CD4-positive, alpha-beta memory T cell (primary cell): ENCODE measurements at regions not wholly inside any gene's neighbourhood (a gene's known extent, or its start where the extent isn't known, plus 50 kb on each side); places are given as distances from the start of the nearest gene placed in this dataset.

Experiments used
- CTCF ChIA-PET: fragments of 350-600 bp; sonication (Branson Sonifier 250); formaldehyde crosslinking; loops from one replicate; lab custom pipeline; 2021; ENCODE audit warnings: inconsistent platforms; ENCODE audit not compliant: partially characterized antibody; lab: Charles Lee
- POLR2A ChIA-PET: fragments of 350-600 bp; sonication (Branson Sonifier 250); formaldehyde crosslinking; loops from one replicate; lab custom pipeline; 2021; ENCODE audit not compliant: partially characterized antibody; lab: Charles Lee
- DNase-seq, 5 donors: peaks; one replicate each; pipeline versions ENCODE4 v3.0.0 to v3.0.0-alpha.2; 2020 to 2022; ENCODE audit warnings: mixed read lengths in 1 of 5
- H3K27ac ChIP-seq: one replicate; pipeline ENCODE4 v1.7.0; 2013; ENCODE audit warnings: low read depth, low read length
- H3K27me3 ChIP-seq: 2 replicates; pipeline ENCODE4 v1.7.0; 2013; ENCODE audit warnings: mild to moderate bottlenecking, low read length, moderate library complexity; ENCODE audit not compliant: insufficient read depth
- H3K36me3 ChIP-seq: 2 replicates; pipeline ENCODE4 v1.7.0; 2013; ENCODE audit warnings: mild to moderate bottlenecking, low read length, moderate library complexity; ENCODE audit not compliant: insufficient read depth
- H3K4me1 ChIP-seq: 2 replicates; pipeline ENCODE4 v1.7.0; 2013; ENCODE audit warnings: mild to moderate bottlenecking, low read length, moderate library complexity; ENCODE audit not compliant: insufficient read depth
- H3K4me3 ChIP-seq, 2 donors: one replicate each; pipeline ENCODE4 v1.7.0; 2013; ENCODE audit warnings: low read length in 2 of 2, mild to moderate bottlenecking in 1 of 2
- H3K9me3 ChIP-seq, 2 donors: one replicate each; pipeline ENCODE4 v1.7.0; 2013; ENCODE audit warnings: low read length in 2 of 2, control low read depth in 1 of 2; ENCODE audit not compliant: control insufficient read depth in 1 of 2
- H3K27ac Mint-ChIP-seq, 7 donors: one replicate each; pipeline ENCODE4 v1.8.0; 2020 to 2021; ENCODE audit warnings: mixed read lengths in 7 of 7, mild to moderate bottlenecking in 6 of 7, inconsistent platforms in 3 of 7, moderate library complexity in 3 of 7
- H3K27me3 Mint-ChIP-seq, 2 donors: one replicate each; pipeline ENCODE4 v1.8.0; 2020 to 2021; ENCODE audit warnings: mixed read lengths in 2 of 2
- H3K36me3 Mint-ChIP-seq, 2 donors: one replicate each; pipeline ENCODE4 v1.8.0; 2020 to 2021; ENCODE audit warnings: mixed read lengths in 2 of 2, inconsistent platforms in 1 of 2, mild to moderate bottlenecking in 1 of 2
- H3K4me1 Mint-ChIP-seq, 4 donors: one replicate each; pipeline ENCODE4 v1.8.0; 2020 to 2021; ENCODE audit warnings: mixed read lengths in 4 of 4, mild to moderate bottlenecking in 1 of 4
- H3K4me3 Mint-ChIP-seq, 8 donors: one replicate each; pipeline ENCODE4 v1.8.0; 2020 to 2021; ENCODE audit warnings: mixed read lengths in 8 of 8, mild to moderate bottlenecking in 7 of 8, moderate library complexity in 6 of 8, inconsistent platforms in 3 of 8
- H3K9me3 Mint-ChIP-seq, 8 donors: one replicate each; pipeline ENCODE4 v1.8.0; 2020 to 2021; ENCODE audit warnings: mixed read lengths in 8 of 8, mild to moderate bottlenecking in 5 of 8, inconsistent platforms in 3 of 8, moderate library complexity in 1 of 8
- intact Hi-C: fragments of 100-400 bp; cut with micrococcal nuclease; formaldehyde crosslinking; loops from one replicate; pipeline ENCODE4 v1.15.1; 2023

DNA sequence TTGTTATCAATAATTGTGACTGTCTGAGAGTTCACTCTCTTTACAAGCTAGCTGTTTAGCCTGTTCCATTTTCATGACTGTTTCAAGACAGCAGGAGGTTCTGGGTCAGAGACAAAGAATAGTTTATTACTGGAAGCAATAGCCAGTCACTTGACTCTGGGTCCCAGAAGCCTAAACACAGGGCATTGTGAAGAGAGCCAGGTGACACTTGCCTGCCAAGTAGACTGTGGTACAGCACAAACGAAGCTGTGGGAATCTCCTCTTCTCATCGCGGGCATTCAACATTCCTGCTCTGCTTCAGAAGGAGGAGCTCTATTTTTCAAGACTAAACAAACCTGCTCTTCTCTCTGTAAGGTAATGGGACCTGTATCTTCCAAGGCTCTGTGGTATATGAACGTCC is 485.1 kb downstream of the TRIML1 start:
- Histone ChIP-seq H3K27ac (no peak overlapping the region), H3K9me3 (no peaks in the 10 kb centered on the region), H3K4me3 (no peak overlapping the region), H3K36me3 (no peaks in the 10 kb centered on the region), H3K27me3 (no peaks in the 10 kb centered on the region), H3K4me1 (no peaks in the 10 kb centered on the region)
- Mint-ChIP-seq H3K27me3 (no peaks in the 10 kb centered on the region), H3K4me1 (no peaks in the 10 kb centered on the region), H3K36me3 (no peaks in the 10 kb centered on the region), H3K27ac (no peak overlapping the region), H3K4me3 (no peak overlapping the region), H3K9me3 (peaks cover 0 to 20% (median 7%) of the 10 kb centered on the region in 8 donors)
- DNase-seq = no peak
- intact Hi-C loops = no loop called here
- ChIA-PET CTCF (no interaction called here), POLR2A (no interaction called here)

GRCh38 chr4:188627892-188628291 is 488.7 kb downstream of the TRIML1 start:
- ChIA-PET POLR2A (no interaction called here), CTCF (no interaction called here)
- H3K27ac ChIP-seq = no peak overlapping the region
- no peaks in the 10 kb centered on the region for H3K27me3 ChIP-seq
- H3K36me3 ChIP-seq = no peaks in the 10 kb centered on the region
- Mint-ChIP-seq H3K4me3 (no peak overlapping the region), H3K36me3 (no peaks in the 10 kb centered on the region), H3K27me3 (no peaks in the 10 kb centered on the region), H3K4me1 (no peaks in the 10 kb centered on the region), H3K27ac (no peak overlapping the region), H3K9me3 (peaks cover 0 to 29% (median 11%) of the 10 kb centered on the region in 8 donors)
- H3K4me3 ChIP-seq = no peak overlapping the region
- no peaks in the 10 kb centered on the region for H3K4me1 ChIP-seq
- no peaks in the 10 kb centered on the region for H3K9me3 ChIP-seq
- no peak for DNase-seq
- intact Hi-C loops = no loop called here

GRCh38 chr4:188639479-188640100 is 500.3 kb downstream of the TRIML1 start:
- CTCF ChIA-PET = no interaction called here
- DNase-seq = no peak
- Mint-ChIP-seq H3K4me3 (no peak overlapping the region), H3K27me3 (no peaks in the 10 kb centered on the region), H3K36me3 (no peaks in the 10 kb centered on the region), H3K27ac (no peak overlapping the region), H3K4me1 (no peaks in the 10 kb centered on the region), H3K9me3 (peaks cover 0 to 10% (median 3%) of the 10 kb centered on the region in 8 donors)
- Histone ChIP-seq H3K4me3 (no peak overlapping the region), H3K36me3 (no peaks in the 10 kb centered on the region), H3K27ac (no peak overlapping the region), H3K27me3 (no peaks in the 10 kb centered on the region), H3K4me1 (no peaks in the 10 kb centered on the region), H3K9me3 (no peaks in the 10 kb centered on the region)
- POLR2A ChIA-PET = no interaction called here
- intact Hi-C loops = no loop called here

DNA sequence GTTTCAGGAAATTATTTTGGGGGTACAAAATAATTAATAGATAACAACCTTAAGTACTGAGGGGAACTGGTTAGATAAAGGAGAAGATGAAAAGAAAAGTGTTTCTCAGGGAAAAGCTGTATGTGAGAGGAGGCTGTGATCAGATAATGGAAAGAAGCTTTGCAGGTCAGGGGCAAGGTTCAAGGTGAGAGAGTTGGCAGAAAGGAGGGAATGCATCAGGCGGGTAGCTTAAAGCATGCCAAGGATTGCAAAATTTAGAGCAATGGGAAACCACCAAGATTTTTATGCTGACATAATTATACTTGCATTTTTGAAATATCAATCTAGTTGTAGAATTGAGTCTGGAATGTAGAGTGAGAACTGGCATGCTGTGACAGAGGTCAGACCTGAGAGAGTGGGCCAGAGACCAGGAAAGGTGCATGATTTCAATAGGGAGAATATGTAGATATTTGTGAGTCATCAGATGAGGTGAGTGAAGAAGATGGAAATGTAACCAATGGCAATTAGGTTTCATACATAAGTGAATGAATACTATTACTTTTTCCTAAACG is 508.7 kb downstream of the TRIML1 start:
- no peaks in the 10 kb centered on the region for H3K27me3 ChIP-seq
- DNase-seq = no peak
- CTCF ChIA-PET = no interaction called here
- Mint-ChIP-seq H3K36me3 (no peaks in the 10 kb centered on the region), H3K4me1 (no peaks in the 10 kb centered on the region), H3K27me3 (no peaks in the 10 kb centered on the region), H3K4me3 (no peak overlapping the region), H3K9me3 (peaks cover 0 to 15% (median 8%) of the 10 kb centered on the region in 8 donors), H3K27ac (no peak overlapping the region)
- intact Hi-C loops = no loop called here
- no peaks in the 10 kb centered on the region for H3K36me3 ChIP-seq
- no peak overlapping the region for H3K4me3 ChIP-seq
- no peaks in the 10 kb centered on the region for H3K4me1 ChIP-seq
- H3K9me3 ChIP-seq = no peaks in the 10 kb centered on the region
- no peak overlapping the region for H3K27ac ChIP-seq
- POLR2A ChIA-PET = no interaction called here

GRCh38 chr4:188649635-188650034 is 510.4 kb downstream of the TRIML1 start:
- DNase-seq = no peak
- intact Hi-C loops = no loop called here
- Mint-ChIP-seq H3K27me3 (no peaks in the 10 kb centered on the region), H3K27ac (no peak overlapping the region), H3K4me1 (no peaks in the 10 kb centered on the region), H3K9me3 (peaks cover 0 to 16% (median 9%) of the 10 kb centered on the region in 8 donors), H3K36me3 (no peaks in the 10 kb centered on the region), H3K4me3 (no peak overlapping the region)
- Histone ChIP-seq H3K27ac (no peak overlapping the region), H3K27me3 (no peaks in the 10 kb centered on the region), H3K36me3 (no peaks in the 10 kb centered on the region), H3K9me3 (no peaks in the 10 kb centered on the region), H3K4me3 (no peak overlapping the region), H3K4me1 (no peaks in the 10 kb centered on the region)
- POLR2A ChIA-PET = no interaction called here
- CTCF ChIA-PET = no interaction called here

GRCh38 chr4:188650516-188650915 is 511.3 kb downstream of the TRIML1 start:
- Histone ChIP-seq H3K4me3 (no peak overlapping the region), H3K27me3 (no peaks in the 10 kb centered on the region), H3K4me1 (no peaks in the 10 kb centered on the region), H3K9me3 (no peaks in the 10 kb centered on the region), H3K36me3 (no peaks in the 10 kb centered on the region), H3K27ac (no peak overlapping the region)
- Mint-ChIP-seq H3K27ac (no peak overlapping the region), H3K4me1 (no peaks in the 10 kb centered on the region), H3K27me3 (no peaks in the 10 kb centered on the region), H3K36me3 (no peaks in the 10 kb centered on the region), H3K4me3 (no peak overlapping the region), H3K9me3 (peaks cover 0 to 17% (median 8%) of the 10 kb centered on the region in 8 donors)
- ChIA-PET CTCF (interaction anchor here (0.6 kb wide), 1 partner anchor 15 kb away, joined by 3 read pairs; no protein-coding TSS in a partner anchor), POLR2A (no interaction called here)
- intact Hi-C loops = no loop called here
- no peak for DNase-seq

GRCh38 chr4:188657365-188657764 is 518.1 kb downstream of the TRIML1 start:
- CTCF ChIA-PET = no interaction called here
- H3K4me1 Mint-ChIP-seq = no peaks in the 10 kb centered on the region
- H3K4me3 Mint-ChIP-seq = no peak overlapping the region

More at GRCh38 chr4:188657365-188657764, 518.1 kb downstream of the TRIML1 start:
- Histone ChIP-seq H3K4me3 (no peak overlapping the region), H3K36me3 (no peaks in the 10 kb centered on the region), H3K4me1 (no peaks in the 10 kb centered on the region), H3K9me3 (no peaks in the 10 kb centered on the region), H3K27me3 (no peaks in the 10 kb centered on the region), H3K27ac (no peak overlapping the region)
- H3K36me3 Mint-ChIP-seq = no peaks in the 10 kb centered on the region
- DNase-seq = no peak
- intact Hi-C loops = no loop called here
- no peak overlapping the region for H3K27ac Mint-ChIP-seq
- H3K9me3 Mint-ChIP-seq = peaks cover 2 to 27% (median 17%) of the 10 kb centered on the region in 8 donors
- no peaks in the 10 kb centered on the region for H3K27me3 Mint-ChIP-seq
- POLR2A ChIA-PET = no interaction called here
